ENCODE measurements at regions not wholly inside any gene's neighbourhood (a gene's known extent, or its start where the extent isn't known, plus 50 kb on each side); places are given as distances from the start of the nearest gene placed in this dataset.

DNA sequence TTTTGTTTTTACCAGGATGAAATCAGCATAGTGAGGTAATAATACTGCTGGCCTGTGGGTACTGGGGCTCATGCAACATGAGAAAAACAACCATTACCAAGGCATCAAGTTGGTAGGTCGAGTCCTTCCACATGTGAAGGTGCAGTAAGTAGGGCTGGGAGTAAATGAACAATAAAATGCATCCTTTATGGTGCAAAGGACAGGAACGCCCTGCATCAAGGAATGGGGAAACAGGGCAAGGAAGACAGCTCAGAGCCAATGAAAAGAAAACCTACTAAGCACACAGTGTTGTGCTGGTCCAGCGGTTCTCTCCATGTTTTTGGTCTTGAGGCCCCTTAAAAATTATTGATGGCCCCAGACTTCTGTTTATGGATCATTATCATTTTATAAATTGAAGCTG is 168.5 kb upstream of the TPM1 start:
- TF ChIP-seq, protein P1, sequence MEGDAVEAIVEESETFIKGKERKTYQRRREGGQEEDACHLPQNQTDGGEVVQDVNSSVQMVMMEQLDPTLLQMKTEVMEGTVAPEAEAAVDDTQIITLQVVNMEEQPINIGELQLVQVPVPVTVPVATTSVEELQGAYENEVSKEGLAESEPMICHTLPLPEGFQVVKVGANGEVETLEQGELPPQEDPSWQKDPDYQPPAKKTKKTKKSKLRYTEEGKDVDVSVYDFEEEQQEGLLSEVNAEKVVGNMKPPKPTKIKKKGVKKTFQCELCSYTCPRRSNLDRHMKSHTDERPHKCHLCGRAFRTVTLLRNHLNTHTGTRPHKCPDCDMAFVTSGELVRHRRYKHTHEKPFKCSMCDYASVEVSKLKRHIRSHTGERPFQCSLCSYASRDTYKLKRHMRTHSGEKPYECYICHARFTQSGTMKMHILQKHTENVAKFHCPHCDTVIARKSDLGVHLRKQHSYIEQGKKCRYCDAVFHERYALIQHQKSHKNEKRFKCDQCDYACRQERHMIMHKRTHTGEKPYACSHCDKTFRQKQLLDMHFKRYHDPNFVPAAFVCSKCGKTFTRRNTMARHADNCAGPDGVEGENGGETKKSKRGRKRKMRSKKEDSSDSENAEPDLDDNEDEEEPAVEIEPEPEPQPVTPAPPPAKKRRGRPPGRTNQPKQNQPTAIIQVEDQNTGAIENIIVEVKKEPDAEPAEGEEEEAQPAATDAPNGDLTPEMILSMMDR (conservative IDR thresholded peaks at IDR 0.05; ENCODE audit: low read depth, low read length) = no peak
- TF ChIP-seq EZH2 (IDR thresholded peaks at IDR 0.05; ENCODE audit: borderline replicate concordance, low read depth, low read length, poor library complexity, severe bottlenecking) = no peak

Data from A673 (cell line).